K562 (cell line): ENCODE measurements at regions not wholly inside any gene's neighbourhood (a gene's known extent, or its start where the extent isn't known, plus 50 kb on each side); places are given as distances from the start of the nearest gene placed in this dataset.

Experiments used
- ATAC-seq: fragments of 200-7000 bp; cut with Tn5 transposase; 3 replicates; pipeline ENCODE4 v1.9.1; 2020; ENCODE audit warnings: moderate library complexity
- BruUV-seq: library from RNA; stranded (reverse); fragments of 400-500 nt; replicated peaks from 2 replicates; lab custom pipeline; 2021; lab: Mats Ljungman, UMichigan
- CTCF ChIA-PET: fragments of 300-600 bp; formaldehyde crosslinking; extraction: SDS; loops from one replicate; lab custom pipeline; 2021; ENCODE audit warnings: low intra/inter-chr PET ratio; lab: Yijun Ruan, JAX
- POLR2A ChIA-PET: fragments of 300-600, 350-650 bp; sonication (Branson Sonifier 250); formaldehyde crosslinking; extraction: SDS; loops from one replicate; lab custom pipeline; 2021; ENCODE audit warnings: antibody characterized with exemption, inconsistent platforms; lab: Yijun Ruan, JAX
- DNase-seq, 4 experiments: peaks; one replicate each; pipeline versions ENCODE4 v3.0.0 to v3.0.0-alpha.2; 2011 to 2018; ENCODE audit warnings: low spot score in 3 of 4, mixed read lengths in 3 of 4; ENCODE audit errors: extremely low read depth in 1 of 4
- FAIRE-seq: peaks from 2 replicates; lab custom pipeline; 2011; peaks lifted over from hg19 to GRCh38; lab: Jason Lieb, UNC
- H2AFZ ChIP-seq: 2 replicates; pipeline ENCODE4 v1.6.0; 2011; ENCODE audit warnings: low read depth, low read length, control low read depth, inconsistent platforms
- H3K27ac ChIP-seq: fragments of 200-600 bp; 3 replicates; pipeline ENCODE4 v1.8.0; 2011; ENCODE audit warnings: low read depth, mild to moderate bottlenecking, control low read depth, inconsistent platforms, low read length, moderate library complexity, mixed read lengths; ENCODE audit errors: extremely low read depth
- H3K27me3 ChIP-seq, 2 experiments: fragments of 300-600 bp in 1 of 2; 2 replicates in 1 of 2; 3 replicates in 1 of 2; pipeline versions ENCODE4 v1.6.0 to v1.8.0; 2011; ENCODE audit warnings: inconsistent platforms in 2 of 2, low read length in 2 of 2, mild to moderate bottlenecking in 1 of 2, mixed read lengths in 1 of 2, moderate library complexity in 1 of 2; ENCODE audit not compliant: control insufficient read depth in 2 of 2, insufficient read depth in 2 of 2
- H3K36me3 ChIP-seq: fragments of 300-600 bp; 3 replicates; pipeline ENCODE4 v1.8.0; 2011; ENCODE audit warnings: mild to moderate bottlenecking, low read length, inconsistent platforms; ENCODE audit not compliant: control insufficient read depth, insufficient read depth
- H3K4me1 ChIP-seq, 2 experiments: fragments of 200-600 bp in 1 of 2; replicated peaks in 1 of 2; 2 replicates in 1 of 2; 3 replicates in 1 of 2; pipeline versions ENCODE4 v1.5.1 to v1.8.0; 2011; ENCODE audit warnings: inconsistent platforms in 2 of 2, low read length in 2 of 2, mild to moderate bottlenecking in 1 of 2, mixed read lengths in 1 of 2, moderate library complexity in 1 of 2; ENCODE audit not compliant: control insufficient read depth in 2 of 2, insufficient read depth in 2 of 2
- H3K4me2 ChIP-seq: 2 replicates; pipeline ENCODE4 v1.6.1; 2011; ENCODE audit warnings: low read length, control low read depth, inconsistent platforms, mixed read lengths; ENCODE audit not compliant: insufficient read depth
- H3K4me3 ChIP-seq: fragments of 200-600 bp; sonication (generic), shearing (Covaris generic); 2 replicates; pipeline ENCODE4 v1.5.1; 2016; ENCODE audit warnings: control low read depth, inconsistent platforms
- H3K79me2 ChIP-seq: fragments of 200-600 bp; 3 replicates; pipeline ENCODE4 v1.8.0; 2011; ENCODE audit warnings: low read length, inconsistent platforms; ENCODE audit not compliant: control insufficient read depth, insufficient read depth
- H3K9ac ChIP-seq, 2 experiments: 2 replicates each; pipeline versions ENCODE4 v1.6.0 to v1.6.1; 2011; ENCODE audit warnings: low read depth in 2 of 2, low read length in 2 of 2, control low read depth in 1 of 2, inconsistent platforms in 1 of 2, mild to moderate bottlenecking in 1 of 2, mixed read lengths in 1 of 2; ENCODE audit not compliant: insufficient read depth in 1 of 2
- H3K9me1 ChIP-seq: one replicate; pipeline ENCODE4 v1.6.0; 2011; ENCODE audit warnings: inconsistent platforms, mild to moderate bottlenecking, low read length, moderate library complexity; ENCODE audit not compliant: control insufficient read depth, insufficient read depth
- H3K9me3 ChIP-seq: replicated peaks from 2 replicates; pipeline ENCODE4 v1.5.1; 2011; ENCODE audit warnings: low read depth, low read length, inconsistent platforms; ENCODE audit not compliant: control insufficient read depth, insufficient read depth
- H4K20me1 ChIP-seq: replicated peaks from 2 replicates; pipeline ENCODE4 v1.6.1; 2011; ENCODE audit warnings: low read length, inconsistent platforms, mixed read lengths; ENCODE audit not compliant: control insufficient read depth, insufficient read depth
- CBFB ChIP-seq: sonication (generic); formaldehyde crosslinking; IDR thresholded peaks from 2 replicates; pipeline ENCODE4 v1.4.0; 2020; ENCODE audit warnings: mild to moderate bottlenecking, missing genetic modification reagents
- E2F8 ChIP-seq: fragments of 450-650 bp; IDR thresholded peaks from 2 replicates; pipeline ENCODE4 v1.7.1; 2018; ENCODE audit warnings: mild to moderate bottlenecking, low read depth; ENCODE audit not compliant: partially characterized antibody
- EWSR1 ChIP-seq: fragments of 450-650 bp; IDR thresholded peaks from 2 replicates; pipeline ENCODE4 v1.6.1; 2018; ENCODE audit warnings: borderline replicate concordance, mild to moderate bottlenecking, low read depth, moderate library complexity; ENCODE audit not compliant: partially characterized antibody
- FOXA1 ChIP-seq: fragments of 450-650 bp; IDR thresholded peaks from 2 replicates; pipeline ENCODE4 v1.6.1; 2016; ENCODE audit warnings: mild to moderate bottlenecking, borderline replicate concordance
- NR4A1 ChIP-seq, 2 experiments: fragments of 250-450 bp in 1 of 2; fragments of 450-650 bp in 1 of 2; sonication (Bioruptor Pico) in 1 of 2; IDR thresholded peaks; 2 replicates each; pipeline versions ENCODE4 v1.4.0 to v1.6.1; 2016 to 2020; ENCODE audit warnings: mild to moderate bottlenecking in 2 of 2, missing compliant biosample characterization in 1 of 2, missing genetic modification characterization in 1 of 2, moderate library complexity in 1 of 2
- RERE ChIP-seq: sonication (generic); formaldehyde crosslinking; IDR thresholded peaks from 2 replicates; pipeline ENCODE4 v1.8.0; 2023; ENCODE audit warnings: missing genetic modification reagents, mild to moderate bottlenecking, borderline replicate concordance
- SNAPC5 ChIP-seq: fragments of 250-450 bp; sonication (Bioruptor Pico); IDR thresholded peaks from 2 replicates; pipeline ENCODE4 v1.8.0; 2021; ENCODE audit warnings: moderate library complexity, mild to moderate bottlenecking, inconsistent platforms
- TCF15 ChIP-seq: fragments of 250-450 bp; sonication (Bioruptor Pico); IDR thresholded peaks from 2 replicates; pipeline ENCODE4 v1.8.0; 2022; ENCODE audit warnings: moderate library complexity, mild to moderate bottlenecking, inconsistent platforms
- ZNF395 ChIP-seq: fragments of 200-800 bp; sonication (Bioruptor generic); IDR thresholded peaks from 2 replicates; pipeline ENCODE4 v1.6.1; 2017; ENCODE audit warnings: missing genetic modification characterization, missing compliant biosample characterization
- ZNF699 ChIP-seq: fragments of 250-450 bp; sonication (Bioruptor Pico); IDR thresholded peaks from 2 replicates; pipeline ENCODE4 v1.8.0; 2021; ENCODE audit warnings: mild to moderate bottlenecking, moderate library complexity; ENCODE audit not compliant: insufficient replicate concordance
- WGBS: fragments of 100-300 bp; shearing (Covaris generic); methylation state at CpG from one replicate; pipeline ENCODE4 v1.1.6; 2016; ENCODE audit warnings: low coverage, mixed read lengths; ENCODE audit not compliant: insufficient coverage; ENCODE audit errors: missing lambda C conversion rate; 5-methylcytosine and 5-hydroxymethylcytosine counted together
- in situ Hi-C: fragments of 300-500 bp; cut with MboI; formaldehyde crosslinking; loops from 4 replicates; pipeline ENCODE4 v1.15.0; 2018; ENCODE audit warnings: inconsistent platforms, mixed read lengths
- intact Hi-C: fragments of 100-400 bp; cut with micrococcal nuclease; formaldehyde crosslinking; loops from 2 replicates; pipeline ENCODE4 v1.14.2; 2022

- POLR2A ChIA-PET: no interaction called here
- no peaks in the 10 kb centered on the region for H3K36me3 ChIP-seq
- no peak for FAIRE-seq
These were observed 497.6 kb upstream of the CD180 start for GRCh38 chr5:67693956-67694809.

More at GRCh38 chr5:67693956-67694809, 497.6 kb upstream of the CD180 start:
- no peak for DNase-seq
- Histone ChIP-seq H3K27me3 (no peaks in the 10 kb centered on the region), H4K20me1 (no peaks in the 10 kb centered on the region), H3K79me2 (no peaks in the 10 kb centered on the region), H3K27ac (no peak overlapping the region), H3K9me3 (no peaks in the 10 kb centered on the region), H3K4me1 (no peaks in the 10 kb centered on the region), H3K9ac (no peak overlapping the region), H3K9me1 (no peaks in the 10 kb centered on the region), H3K4me2 (no peak overlapping the region), H2AFZ (no peak overlapping the region), H3K4me3 (no peak overlapping the region)
- CTCF ChIA-PET: no interaction called here
- intact Hi-C loops: no loop called here
- BruUV-seq: no TSS peak
- no peak for TF ChIP-seq RERE
- TF ChIP-seq ZNF699 (CRISPR knock-in tag): no peak
- no peak for TF ChIP-seq TCF15 (CRISPR knock-in tag)
- TF ChIP-seq E2F8: no peak
- no peak for TF ChIP-seq SNAPC5
- no peak for TF ChIP-seq ZNF395
- TF ChIP-seq CBFB (CRISPR knock-in tag): no peak
- no peak for TF ChIP-seq EWSR1
- TF ChIP-seq NR4A1 (CRISPR knock-in tag; IDR thresholded peaks at IDR 0.05): no peak
- no peak for TF ChIP-seq NR4A1 (tag; IDR thresholded peaks at IDR 0.05)
- TF ChIP-seq FOXA1: no peak
- ATAC-seq: no peak
- 1% methylated on average over 6 of the region's 6 CpGs for WGBS
- in situ Hi-C loops: no loop called here
